Adrenal gland (tissue), 9 donors: ENCODE measurements at regions not wholly inside any gene's neighbourhood (a gene's known extent, or its start where the extent isn't known, plus 50 kb on each side); places are given as distances from the start of the nearest gene placed in this dataset.

Source experiments
- DNase-seq, 7 donors: peaks; one replicate each; pipeline ENCODE4 v3.0.0-alpha.2; 2019 to 2020
- H3K27ac ChIP-seq, 5 donors: fragments of 200-600 bp; sonication (generic) in 4 of 5; 1 replicate in 3 of 5; 2 replicates in 2 of 5; pipeline versions ENCODE4 v1.5.1 to v1.8.0; 2016 to 2020; ENCODE audit warnings: mild to moderate bottlenecking in 1 of 5
- H3K27me3 ChIP-seq: fragments of 200-600 bp; 2 replicates; pipeline ENCODE4 v1.8.0; 2021
- H3K36me3 ChIP-seq, 2 donors: fragments of 200-600 bp; replicated peaks in 1 of 2; 1 replicate in 1 of 2; 2 replicates in 1 of 2; pipeline versions ENCODE4 v1.5.1 to v1.8.0; 2018 to 2022
- H3K4me1 ChIP-seq, 2 donors: fragments of 200-600 bp; replicated peaks in 1 of 2; 1 replicate in 1 of 2; 2 replicates in 1 of 2; pipeline versions ENCODE4 v1.5.1 to v1.8.0; 2018 to 2021
- H3K4me3 ChIP-seq, 4 donors: fragments of 200-600 bp; sonication (generic) in 3 of 4; one replicate each; pipeline ENCODE4 v1.5.1; 2016 to 2018
- H3K9me3 ChIP-seq, 3 donors: fragments of 200-600 bp; sonication (generic) in 1 of 3; replicated peaks in 1 of 3; 1 replicate in 2 of 3; 2 replicates in 1 of 3; pipeline versions ENCODE4 v1.5.1 to v1.8.0; 2016 to 2021
- POLR2A ChIP-seq, 2 donors: fragments of 450-650 bp; IDR thresholded peaks; one replicate each; pipeline ENCODE4 v1.6.1; 2017; ENCODE audit warnings: antibody characterized with exemption in 2 of 2, mild to moderate bottlenecking in 2 of 2, moderate library complexity in 1 of 2
- WGBS, 4 donors: extraction: QIAGEN DNeasy Blood & Tissue Kit in 2 of 4; methylation state at CpG; one replicate each; pipeline versions ENCODE4 v1.1.5 to v1.1.7; 2013 to 2017; 5-methylcytosine and 5-hydroxymethylcytosine counted together
- intact Hi-C, 2 donors: fragments of 100-400 bp; cut with DNase I; formaldehyde crosslinking; loops; one replicate each; pipeline versions ENCODE4 v1.14.1 to v1.15.0; 2022 to 2023
- TF ChIP-seq, protein P1 (sequence below), 6 experiments: fragments of 450-650 bp in 4 of 6; fragments of 200-600 bp in 2 of 6; sonication (generic) in 1 of 6; IDR thresholded peaks; 1 replicate in 5 of 6; 2 replicates in 1 of 6; pipeline versions ENCODE4 v1.5.1 to v1.8.0; 2016 to 2021; ENCODE audit warnings: antibody characterized with exemption in 6 of 6, mild to moderate bottlenecking in 2 of 6, moderate library complexity in 1 of 6
- donor health status: healthy with polysubstance abuse.
- donor health status: Bipolar disorder and iron deficiency.
- donor health status: DM: yes; HTN: yes; CAD: no.
- donor health status: DM: no; HTN: no; CAD: no.
- donor health status: DM: no; HTN: no; CAD: no.

DNA sequence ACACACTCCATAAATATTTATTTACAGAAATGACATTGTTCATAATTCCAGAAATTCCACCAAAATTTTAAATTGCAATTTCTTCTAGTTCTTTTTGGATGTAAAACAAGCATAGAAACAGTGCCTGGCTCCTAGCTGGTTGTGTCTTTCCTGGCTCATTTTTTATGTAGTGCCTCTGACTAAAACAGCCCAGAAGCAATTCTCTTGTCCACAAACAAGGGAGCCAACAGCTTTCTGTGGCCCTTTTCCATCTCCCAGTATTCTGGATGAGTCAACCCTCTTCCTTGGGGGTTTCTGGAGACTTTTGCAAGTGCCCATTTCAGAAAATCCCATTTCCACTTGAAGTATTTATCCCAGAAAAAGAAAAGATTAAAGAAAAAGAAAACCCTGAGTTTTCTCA lies 141.4 kb downstream of the PHLDA1 start:
- Histone ChIP-seq H3K4me1 (peaks cover 0 to 7% of the 10 kb centered on the region in 2 donors), H3K36me3 (no peaks in the 10 kb centered on the region), H3K9me3 (no peaks in the 10 kb centered on the region), H3K27me3 (no peaks in the 10 kb centered on the region), H3K27ac (no peak overlapping the region), H3K4me3 (no peak overlapping the region)
- DNase-seq: no peak
- no peak for TF ChIP-seq POLR2A (IDR thresholded peaks at IDR 0.05)
- TF ChIP-seq, protein P1, sequence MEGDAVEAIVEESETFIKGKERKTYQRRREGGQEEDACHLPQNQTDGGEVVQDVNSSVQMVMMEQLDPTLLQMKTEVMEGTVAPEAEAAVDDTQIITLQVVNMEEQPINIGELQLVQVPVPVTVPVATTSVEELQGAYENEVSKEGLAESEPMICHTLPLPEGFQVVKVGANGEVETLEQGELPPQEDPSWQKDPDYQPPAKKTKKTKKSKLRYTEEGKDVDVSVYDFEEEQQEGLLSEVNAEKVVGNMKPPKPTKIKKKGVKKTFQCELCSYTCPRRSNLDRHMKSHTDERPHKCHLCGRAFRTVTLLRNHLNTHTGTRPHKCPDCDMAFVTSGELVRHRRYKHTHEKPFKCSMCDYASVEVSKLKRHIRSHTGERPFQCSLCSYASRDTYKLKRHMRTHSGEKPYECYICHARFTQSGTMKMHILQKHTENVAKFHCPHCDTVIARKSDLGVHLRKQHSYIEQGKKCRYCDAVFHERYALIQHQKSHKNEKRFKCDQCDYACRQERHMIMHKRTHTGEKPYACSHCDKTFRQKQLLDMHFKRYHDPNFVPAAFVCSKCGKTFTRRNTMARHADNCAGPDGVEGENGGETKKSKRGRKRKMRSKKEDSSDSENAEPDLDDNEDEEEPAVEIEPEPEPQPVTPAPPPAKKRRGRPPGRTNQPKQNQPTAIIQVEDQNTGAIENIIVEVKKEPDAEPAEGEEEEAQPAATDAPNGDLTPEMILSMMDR (IDR thresholded peaks at IDR 0.05): no peak
- intact Hi-C loops: no loop called here

DNA sequence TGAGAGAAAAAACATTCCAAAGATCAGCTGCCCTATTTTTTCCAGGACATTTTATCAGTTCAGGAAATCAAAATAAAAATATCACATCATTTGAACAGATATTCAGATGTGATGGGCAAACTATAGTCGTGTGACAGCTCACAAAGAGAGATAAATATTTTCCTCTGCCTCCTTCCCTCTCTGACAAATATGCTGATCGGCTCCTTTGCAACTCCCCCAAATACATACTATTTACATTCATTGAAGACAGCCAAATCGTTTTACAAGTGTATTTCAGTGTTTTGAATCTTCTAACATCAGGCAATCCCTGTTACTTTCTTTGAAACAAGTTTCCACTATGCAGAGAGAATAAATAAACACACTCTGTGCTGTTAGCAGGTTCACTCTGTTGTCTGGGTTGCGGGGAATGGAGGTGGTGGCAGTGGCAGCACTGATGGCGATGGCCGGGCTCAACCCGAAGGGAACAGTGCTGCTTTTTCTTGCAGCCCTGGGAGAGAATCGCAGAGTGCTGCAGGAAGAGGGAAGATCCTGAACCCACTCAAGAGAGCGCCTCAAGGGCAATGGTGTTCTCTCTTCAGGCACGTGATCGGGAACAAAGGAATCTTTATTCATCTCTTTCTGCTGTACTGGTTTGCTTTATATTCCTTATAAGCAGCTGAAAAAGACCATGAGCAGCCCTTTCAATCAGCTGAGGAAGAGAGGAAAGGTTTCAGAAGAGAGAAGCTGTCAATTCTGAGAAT lies 142.5 kb downstream of the PHLDA1 start:
- TF ChIP-seq POLR2A (IDR thresholded peaks at IDR 0.05): peak in 1 of 2 donors; percentile 10
- TF ChIP-seq, protein P1 (IDR thresholded peaks at IDR 0.05): no peak
- peak in 4 of 7 donors; percentile 7 to 25 (median 16) for DNase-seq
- Histone ChIP-seq H3K27ac (peak overlapping the region in 1 of 5 donors; percentile 55), H3K4me1 (peaks cover 0 to 7% of the 10 kb centered on the region in 2 donors), H3K36me3 (no peaks in the 10 kb centered on the region), H3K27me3 (no peaks in the 10 kb centered on the region), H3K4me3 (peak overlapping the region in 1 of 4 donors; percentile 42), H3K9me3 (no peaks in the 10 kb centered on the region)
- intact Hi-C loops: no loop called here
- 19 to 33% (median 29%) methylated on average over 11 of the region's 11 CpGs for WGBS, 4 donors

DNA sequence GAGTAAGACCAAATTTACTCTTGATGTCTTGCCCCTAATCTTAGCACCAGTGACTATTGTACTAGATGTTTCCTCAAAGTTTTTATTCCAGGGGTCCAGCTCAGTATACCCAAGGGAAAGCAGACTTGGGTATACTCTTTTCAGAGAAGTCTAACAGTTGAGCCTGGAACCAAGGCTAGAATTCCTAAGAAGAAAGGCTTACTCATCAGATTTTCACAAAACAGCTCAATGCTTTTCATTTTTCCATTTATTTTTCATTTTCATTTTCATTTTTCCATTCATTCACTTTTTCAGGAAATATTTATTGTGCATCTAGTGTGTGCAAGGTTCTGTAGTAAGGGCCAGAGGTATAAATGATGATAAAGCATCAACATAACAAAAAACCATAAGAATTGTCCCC lies 143.2 kb downstream of the PHLDA1 start:
- Histone ChIP-seq H3K27me3 (no peaks in the 10 kb centered on the region), H3K27ac (no peak overlapping the region), H3K4me1 (peaks cover 0 to 7% of the 10 kb centered on the region in 2 donors), H3K4me3 (no peak overlapping the region), H3K9me3 (no peaks in the 10 kb centered on the region), H3K36me3 (no peaks in the 10 kb centered on the region)
- intact Hi-C loops: no loop called here
- no peak for DNase-seq
- TF ChIP-seq, protein P1 (IDR thresholded peaks at IDR 0.05): no peak

DNA sequence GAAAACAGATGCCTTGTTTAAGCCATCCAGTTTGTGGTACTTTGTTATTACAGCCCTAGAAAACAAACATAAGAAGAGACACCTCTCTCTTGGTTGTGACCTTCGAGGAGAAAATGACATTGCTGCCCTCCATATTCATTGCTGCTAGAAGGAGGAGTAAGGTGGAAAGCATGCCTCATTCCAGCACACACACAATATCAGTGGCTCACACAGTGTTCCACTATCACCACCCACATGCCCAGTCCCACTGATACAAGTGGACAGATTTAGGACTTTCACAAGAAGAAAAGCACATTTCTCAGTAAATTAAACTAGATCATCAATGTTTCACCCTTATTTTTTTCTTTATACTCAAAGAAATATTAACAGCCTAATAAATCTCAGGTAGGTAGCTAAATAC lies 143.6 kb downstream of the PHLDA1 start:
- H3K9me3 ChIP-seq: no peaks in the 10 kb centered on the region
- no peaks in the 10 kb centered on the region for H3K27me3 ChIP-seq
- no peak overlapping the region for H3K4me3 ChIP-seq
- no peak for DNase-seq
- 82 to 95% (median 92%) methylated on average over 1 of the region's 1 CpG for WGBS, 4 donors
- H3K27ac ChIP-seq: no peak overlapping the region
- H3K36me3 ChIP-seq: no peaks in the 10 kb centered on the region
- TF ChIP-seq POLR2A (IDR thresholded peaks at IDR 0.05): no peak
- TF ChIP-seq, protein P1 (IDR thresholded peaks at IDR 0.05): no peak
- H3K4me1 ChIP-seq: peaks cover 0 to 9% of the 10 kb centered on the region in 2 donors
- intact Hi-C loops: no loop called here
